Esophagus muscularis mucosa (tissue), 3 donors: ENCODE measurements at regions not wholly inside any gene's neighbourhood (a gene's known extent, or its start where the extent isn't known, plus 50 kb on each side); places are given as distances from the start of the nearest gene placed in this dataset.

Experiments
- POLR2A ChIP-seq: fragments of 450-650 bp; IDR thresholded peaks from one replicate; pipeline ENCODE4 v1.6.1; 2017; ENCODE audit warnings: antibody characterized with exemption, moderate library complexity, mild to moderate bottlenecking, low read depth
- POLR2AphosphoS5 ChIP-seq, 2 donors: sonication (generic); formaldehyde crosslinking; IDR thresholded peaks; one replicate each; pipeline ENCODE4 v1.6.1; 2017; ENCODE audit warnings: antibody characterized with exemption in 2 of 2
- TF ChIP-seq, protein P1 (sequence below), 3 experiments: fragments of 200-600 bp in 2 of 3; fragments of 450-650 bp in 1 of 3; sonication (generic) in 2 of 3; IDR thresholded peaks; one replicate each; pipeline ENCODE4 v1.5.1; 2017 to 2019; ENCODE audit warnings: antibody characterized with exemption in 3 of 3, mild to moderate bottlenecking in 2 of 3, moderate library complexity in 1 of 3

GRCh38 chr15:62296756-62297507 lies 131.8 kb upstream of the C2CD4B start:
- TF ChIP-seq POLR2AphosphoS5 (IDR thresholded peaks at IDR 0.05) (no peak), POLR2A (no peak)
- TF ChIP-seq, protein P1, sequence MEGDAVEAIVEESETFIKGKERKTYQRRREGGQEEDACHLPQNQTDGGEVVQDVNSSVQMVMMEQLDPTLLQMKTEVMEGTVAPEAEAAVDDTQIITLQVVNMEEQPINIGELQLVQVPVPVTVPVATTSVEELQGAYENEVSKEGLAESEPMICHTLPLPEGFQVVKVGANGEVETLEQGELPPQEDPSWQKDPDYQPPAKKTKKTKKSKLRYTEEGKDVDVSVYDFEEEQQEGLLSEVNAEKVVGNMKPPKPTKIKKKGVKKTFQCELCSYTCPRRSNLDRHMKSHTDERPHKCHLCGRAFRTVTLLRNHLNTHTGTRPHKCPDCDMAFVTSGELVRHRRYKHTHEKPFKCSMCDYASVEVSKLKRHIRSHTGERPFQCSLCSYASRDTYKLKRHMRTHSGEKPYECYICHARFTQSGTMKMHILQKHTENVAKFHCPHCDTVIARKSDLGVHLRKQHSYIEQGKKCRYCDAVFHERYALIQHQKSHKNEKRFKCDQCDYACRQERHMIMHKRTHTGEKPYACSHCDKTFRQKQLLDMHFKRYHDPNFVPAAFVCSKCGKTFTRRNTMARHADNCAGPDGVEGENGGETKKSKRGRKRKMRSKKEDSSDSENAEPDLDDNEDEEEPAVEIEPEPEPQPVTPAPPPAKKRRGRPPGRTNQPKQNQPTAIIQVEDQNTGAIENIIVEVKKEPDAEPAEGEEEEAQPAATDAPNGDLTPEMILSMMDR (IDR thresholded peaks at IDR 0.05): no peak
